ENCODE measurements at regions not wholly inside any gene's neighbourhood (a gene's known extent, or its start where the extent isn't known, plus 50 kb on each side); places are given as distances from the start of the nearest gene placed in this dataset.

- Histone ChIP-seq H3K27ac (ENCODE audit: low read length) (no peak overlapping the region), H3K4me1 (ENCODE audit: control insufficient read depth, insufficient read depth, low read length) (no peaks in the 10 kb centered on the region), H3K4me3 (ENCODE audit: low read length) (no peak overlapping the region), H3K27me3 (ENCODE audit: control insufficient read depth, insufficient read depth, low read length) (peaks cover 2% of the 10 kb centered on the region), H3K9me3 (ENCODE audit: control insufficient read depth, low read depth, low read length) (no peaks in the 10 kb centered on the region), H3K36me3 (ENCODE audit: control insufficient read depth, insufficient read depth, low read length) (no peaks in the 10 kb centered on the region)
- 69% methylated on average over 6 of the region's 11 CpGs for WGBS (ENCODE audit: insufficient coverage, low lambda C conversion rate)
- no peak for DNase-seq
Observed at GRCh38 chr19:31674503-31675192, 325.4 kb upstream of the TSHZ3 start.

GRCh38 chr19:31675193-31675913, 326.1 kb upstream of the TSHZ3 start:
- DNase-seq = no peak
- Histone ChIP-seq H3K36me3 (ENCODE audit: control insufficient read depth, insufficient read depth, low read length) (no peaks in the 10 kb centered on the region), H3K4me3 (ENCODE audit: low read length) (no peak overlapping the region), H3K9me3 (ENCODE audit: control insufficient read depth, low read depth, low read length) (no peaks in the 10 kb centered on the region), H3K27me3 (ENCODE audit: control insufficient read depth, insufficient read depth, low read length) (peaks cover 2% of the 10 kb centered on the region), H3K4me1 (ENCODE audit: control insufficient read depth, insufficient read depth, low read length) (no peaks in the 10 kb centered on the region), H3K27ac (ENCODE audit: low read length) (no peak overlapping the region)
- 67% methylated on average over 1 of the region's 10 CpGs for WGBS (ENCODE audit: insufficient coverage, low lambda C conversion rate)

GRCh38 chr19:31676271-31677004, 327.2 kb upstream of the TSHZ3 start:
- H3K9me3 ChIP-seq (ENCODE audit: control insufficient read depth, low read depth, low read length) = no peaks in the 10 kb centered on the region
- no peak overlapping the region for H3K27ac ChIP-seq (ENCODE audit: low read length)
- H3K27me3 ChIP-seq (ENCODE audit: control insufficient read depth, insufficient read depth, low read length) = peaks cover 2% of the 10 kb centered on the region
- H3K4me1 ChIP-seq (ENCODE audit: control insufficient read depth, insufficient read depth, low read length) = no peaks in the 10 kb centered on the region
- no peak for DNase-seq
- H3K36me3 ChIP-seq (ENCODE audit: control insufficient read depth, insufficient read depth, low read length) = no peaks in the 10 kb centered on the region
- no peak overlapping the region for H3K4me3 ChIP-seq (ENCODE audit: low read length)
- 92% methylated on average over 1 of the region's 3 CpGs for WGBS (ENCODE audit: insufficient coverage, low lambda C conversion rate)

- H3K9me3 ChIP-seq (ENCODE audit: control insufficient read depth, low read depth, low read length) = no peaks in the 10 kb centered on the region
- no peaks in the 10 kb centered on the region for H3K4me1 ChIP-seq (ENCODE audit: control insufficient read depth, insufficient read depth, low read length)
- no peaks in the 10 kb centered on the region for H3K36me3 ChIP-seq (ENCODE audit: control insufficient read depth, insufficient read depth, low read length)
- H3K27me3 ChIP-seq (ENCODE audit: control insufficient read depth, insufficient read depth, low read length) = peaks cover 2% of the 10 kb centered on the region
- no peak overlapping the region for H3K27ac ChIP-seq (ENCODE audit: low read length)
- 50% methylated on average over 1 of the region's 3 CpGs for WGBS (ENCODE audit: insufficient coverage, low lambda C conversion rate)
- no peak for DNase-seq
- H3K4me3 ChIP-seq (ENCODE audit: low read length) = no peak overlapping the region
Observed at GRCh38 chr19:31678421-31678820, 329.2 kb upstream of the TSHZ3 start.

GRCh38 chr19:31681121-31681520, 331.9 kb upstream of the TSHZ3 start:
- Histone ChIP-seq H3K27me3 (ENCODE audit: control insufficient read depth, insufficient read depth, low read length) (no peaks in the 10 kb centered on the region), H3K27ac (ENCODE audit: low read length) (no peak overlapping the region), H3K9me3 (ENCODE audit: control insufficient read depth, low read depth, low read length) (no peaks in the 10 kb centered on the region), H3K4me1 (ENCODE audit: control insufficient read depth, insufficient read depth, low read length) (no peaks in the 10 kb centered on the region), H3K4me3 (ENCODE audit: low read length) (no peak overlapping the region), H3K36me3 (ENCODE audit: control insufficient read depth, insufficient read depth, low read length) (no peaks in the 10 kb centered on the region)
- WGBS (ENCODE audit: insufficient coverage, low lambda C conversion rate) = 60% methylated on average over 1 of the region's 4 CpGs
- DNase-seq = no peak

GRCh38 chr19:31693131-31693932, 344.1 kb upstream of the TSHZ3 start:
- H3K27me3 ChIP-seq (ENCODE audit: control insufficient read depth, insufficient read depth, low read length) = no peaks in the 10 kb centered on the region
- H3K36me3 ChIP-seq (ENCODE audit: control insufficient read depth, insufficient read depth, low read length) = no peaks in the 10 kb centered on the region
- WGBS (ENCODE audit: insufficient coverage, low lambda C conversion rate) = no CpG with 5 or more reads among the region's 14 CpGs
- H3K4me1 ChIP-seq (ENCODE audit: control insufficient read depth, insufficient read depth, low read length) = no peaks in the 10 kb centered on the region
- no peak for DNase-seq
- no peak overlapping the region for H3K27ac ChIP-seq (ENCODE audit: low read length)
- H3K9me3 ChIP-seq (ENCODE audit: control insufficient read depth, low read depth, low read length) = no peaks in the 10 kb centered on the region
- no peak overlapping the region for H3K4me3 ChIP-seq (ENCODE audit: low read length)

GRCh38 chr19:31693933-31694269, 344.7 kb upstream of the TSHZ3 start:
- DNase-seq = no peak
- H3K4me1 ChIP-seq (ENCODE audit: control insufficient read depth, insufficient read depth, low read length) = no peaks in the 10 kb centered on the region
- H3K36me3 ChIP-seq (ENCODE audit: control insufficient read depth, insufficient read depth, low read length) = no peaks in the 10 kb centered on the region
- H3K4me3 ChIP-seq (ENCODE audit: low read length) = no peak overlapping the region
- WGBS (ENCODE audit: insufficient coverage, low lambda C conversion rate) = no CpG with 5 or more reads among the region's 6 CpGs
- no peaks in the 10 kb centered on the region for H3K27me3 ChIP-seq (ENCODE audit: control insufficient read depth, insufficient read depth, low read length)
- no peaks in the 10 kb centered on the region for H3K9me3 ChIP-seq (ENCODE audit: control insufficient read depth, low read depth, low read length)
- H3K27ac ChIP-seq (ENCODE audit: low read length) = no peak overlapping the region

- Histone ChIP-seq H3K4me3 (ENCODE audit: low read length) (no peak overlapping the region), H3K36me3 (ENCODE audit: control insufficient read depth, insufficient read depth, low read length) (no peaks in the 10 kb centered on the region), H3K9me3 (ENCODE audit: control insufficient read depth, low read depth, low read length) (no peaks in the 10 kb centered on the region), H3K27me3 (ENCODE audit: control insufficient read depth, insufficient read depth, low read length) (no peaks in the 10 kb centered on the region), H3K4me1 (ENCODE audit: control insufficient read depth, insufficient read depth, low read length) (no peaks in the 10 kb centered on the region), H3K27ac (ENCODE audit: low read length) (no peak overlapping the region)
- DNase-seq = no peak
- WGBS (ENCODE audit: insufficient coverage, low lambda C conversion rate) = no CpG with 5 or more reads among the region's 3 CpGs
Observed at GRCh38 chr19:31694761-31695160, 345.5 kb upstream of the TSHZ3 start.

- H3K4me3 ChIP-seq (ENCODE audit: low read length) = no peak overlapping the region
- no peaks in the 10 kb centered on the region for H3K4me1 ChIP-seq (ENCODE audit: control insufficient read depth, insufficient read depth, low read length)
- DNase-seq = no peak
- no CpG with 5 or more reads among the region's 3 CpGs for WGBS (ENCODE audit: insufficient coverage, low lambda C conversion rate)
- no peak overlapping the region for H3K27ac ChIP-seq (ENCODE audit: low read length)
- no peaks in the 10 kb centered on the region for H3K27me3 ChIP-seq (ENCODE audit: control insufficient read depth, insufficient read depth, low read length)
- no peaks in the 10 kb centered on the region for H3K9me3 ChIP-seq (ENCODE audit: control insufficient read depth, low read depth, low read length)
- H3K36me3 ChIP-seq (ENCODE audit: control insufficient read depth, insufficient read depth, low read length) = no peaks in the 10 kb centered on the region
Observed at GRCh38 chr19:31699421-31699820, 350.2 kb upstream of the TSHZ3 start.

GRCh38 chr19:31701146-31701545, 351.9 kb upstream of the TSHZ3 start:
- H3K9me3 ChIP-seq (ENCODE audit: control insufficient read depth, low read depth, low read length) = no peaks in the 10 kb centered on the region
- H3K4me1 ChIP-seq (ENCODE audit: control insufficient read depth, insufficient read depth, low read length) = no peaks in the 10 kb centered on the region
- H3K27me3 ChIP-seq (ENCODE audit: control insufficient read depth, insufficient read depth, low read length) = no peaks in the 10 kb centered on the region
- no peak overlapping the region for H3K4me3 ChIP-seq (ENCODE audit: low read length)
- no peak overlapping the region for H3K27ac ChIP-seq (ENCODE audit: low read length)
- no peak for DNase-seq
- no peaks in the 10 kb centered on the region for H3K36me3 ChIP-seq (ENCODE audit: control insufficient read depth, insufficient read depth, low read length)
- no CpG with 5 or more reads among the region's 3 CpGs for WGBS (ENCODE audit: insufficient coverage, low lambda C conversion rate)

Data from large intestine (tissue), 3 donors.